ENCODE measurements at regions not wholly inside any gene's neighbourhood (a gene's known extent, or its start where the extent isn't known, plus 50 kb on each side); places are given as distances from the start of the nearest gene placed in this dataset.
"Not testable (repeated sequence)": the region's sequence is repeated elsewhere in the genome, so short reads cannot be mapped to it uniquely, and the experiment has no call there.

DNA sequence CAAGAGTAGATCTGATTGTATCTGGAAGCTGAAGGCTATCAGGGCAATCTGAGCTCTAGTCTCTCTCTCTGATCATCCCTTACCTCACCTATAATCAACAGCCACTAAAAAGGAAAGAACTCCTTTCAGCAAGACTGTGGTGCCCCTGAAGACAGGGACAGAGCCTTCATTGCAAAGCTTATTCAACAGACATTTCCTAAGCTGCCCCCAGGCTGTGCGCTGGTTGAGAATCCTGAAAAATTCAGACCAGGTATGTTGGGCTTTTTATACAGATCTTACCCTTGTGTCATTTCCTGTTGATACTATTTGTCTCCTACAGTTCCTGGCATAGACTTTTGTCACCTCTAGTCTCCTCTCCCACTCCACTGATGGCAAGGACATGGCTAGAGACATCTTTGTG, 63.3 kb upstream of the PLA2G4A start:
- intact Hi-C loops (cut with DNase I), result no loop called here
- DNase-seq (no peak), FAIRE-seq (no peak), ATAC-seq (no peak)
- Histone ChIP-seq H3K9me3 (no peaks in the 10 kb centered on the region), H3K27me3 (no peaks in the 10 kb centered on the region), H3K27ac (no peak overlapping the region), H3K4me3 (no peak overlapping the region), H3K4me1 (no peaks in the 10 kb centered on the region), H3K36me3 (no peaks in the 10 kb centered on the region)
- WGBS, 2 donors, result 90 to 100% methylated on average over 1 of the region's 1 CpG
- TF ChIP-seq, protein P1, sequence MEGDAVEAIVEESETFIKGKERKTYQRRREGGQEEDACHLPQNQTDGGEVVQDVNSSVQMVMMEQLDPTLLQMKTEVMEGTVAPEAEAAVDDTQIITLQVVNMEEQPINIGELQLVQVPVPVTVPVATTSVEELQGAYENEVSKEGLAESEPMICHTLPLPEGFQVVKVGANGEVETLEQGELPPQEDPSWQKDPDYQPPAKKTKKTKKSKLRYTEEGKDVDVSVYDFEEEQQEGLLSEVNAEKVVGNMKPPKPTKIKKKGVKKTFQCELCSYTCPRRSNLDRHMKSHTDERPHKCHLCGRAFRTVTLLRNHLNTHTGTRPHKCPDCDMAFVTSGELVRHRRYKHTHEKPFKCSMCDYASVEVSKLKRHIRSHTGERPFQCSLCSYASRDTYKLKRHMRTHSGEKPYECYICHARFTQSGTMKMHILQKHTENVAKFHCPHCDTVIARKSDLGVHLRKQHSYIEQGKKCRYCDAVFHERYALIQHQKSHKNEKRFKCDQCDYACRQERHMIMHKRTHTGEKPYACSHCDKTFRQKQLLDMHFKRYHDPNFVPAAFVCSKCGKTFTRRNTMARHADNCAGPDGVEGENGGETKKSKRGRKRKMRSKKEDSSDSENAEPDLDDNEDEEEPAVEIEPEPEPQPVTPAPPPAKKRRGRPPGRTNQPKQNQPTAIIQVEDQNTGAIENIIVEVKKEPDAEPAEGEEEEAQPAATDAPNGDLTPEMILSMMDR (IDR thresholded peaks at IDR 0.05), result no peak

DNA sequence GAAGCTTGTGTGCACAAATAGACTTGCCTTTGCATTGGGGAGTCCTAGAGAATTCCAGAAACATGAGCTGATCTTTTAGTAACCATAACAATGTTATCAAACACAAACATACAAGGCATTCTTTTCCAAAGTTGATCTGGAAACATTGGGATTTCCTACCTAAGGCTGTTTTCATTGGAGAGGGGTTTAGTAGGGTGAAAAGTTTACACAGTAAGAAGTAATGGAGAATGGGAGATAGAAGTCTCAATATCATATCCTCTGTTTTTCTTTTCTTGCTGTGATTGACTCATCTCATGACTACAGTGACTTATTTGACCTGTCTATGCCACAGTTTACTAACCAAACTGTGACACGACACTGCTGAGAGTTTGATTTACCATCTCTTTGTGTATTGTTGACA, 65.6 kb upstream of the PLA2G4A start:
- 36 to 43% methylated on average over 1 of the region's 1 CpG for WGBS, 2 donors
- Histone ChIP-seq H3K27ac (no peak overlapping the region), H3K27me3 (no peaks in the 10 kb centered on the region), H3K4me1 (no peaks in the 10 kb centered on the region), H3K4me3 (no peak overlapping the region), H3K9me3 (no peaks in the 10 kb centered on the region), H3K36me3 (no peaks in the 10 kb centered on the region)
- FAIRE-seq (no peak), DNase-seq (no peak), ATAC-seq (peak in 1 of 4 donors; percentile 52)
- intact Hi-C loops (cut with DNase I), result no loop called here
- TF ChIP-seq, protein P1 (IDR thresholded peaks at IDR 0.05), result no peak

DNA sequence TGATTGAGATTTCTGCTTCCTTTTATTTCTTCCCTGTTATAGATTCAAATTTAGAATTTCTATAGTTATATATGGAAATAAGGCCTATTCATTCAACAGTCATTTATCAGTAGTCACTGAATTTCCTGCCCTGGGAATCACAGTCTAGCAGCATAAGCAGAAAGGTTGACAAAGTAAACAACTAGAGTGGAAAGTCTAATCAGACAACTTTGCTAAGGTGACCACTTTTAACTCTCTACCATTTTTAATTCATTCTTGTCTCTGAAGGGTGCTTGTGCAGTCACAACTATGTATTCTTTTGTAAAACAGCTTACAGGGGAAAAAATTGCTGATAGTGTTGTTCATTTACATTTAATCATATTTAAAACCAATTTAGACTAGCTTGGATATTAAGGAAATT, 66.1 kb upstream of the PLA2G4A start:
- FAIRE-seq (no peak), ATAC-seq (peak in 2 of 4 donors; percentile 38 to 56)
- intact Hi-C loops (cut with DNase I), result no loop called here

DNA sequence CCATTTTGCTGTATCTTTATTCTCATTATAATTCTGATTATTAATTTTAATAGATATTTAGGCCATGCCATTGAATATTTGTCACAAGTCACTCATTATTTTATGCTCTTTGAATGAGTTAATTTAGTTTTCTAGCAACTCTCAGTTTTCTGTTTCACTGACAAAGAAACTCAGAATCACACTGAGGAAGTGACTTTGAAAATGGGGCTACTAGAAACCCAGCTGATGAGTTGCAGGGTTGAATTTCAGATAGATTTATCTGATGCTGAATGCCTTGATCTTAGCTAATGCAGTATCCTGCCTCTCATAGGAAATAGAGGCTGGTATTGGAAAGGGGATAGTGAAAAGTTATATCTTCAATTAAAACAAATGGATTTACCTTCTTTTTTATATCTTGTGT, 67.4 kb upstream of the PLA2G4A start:
- Histone ChIP-seq H3K9me3 (no peaks in the 10 kb centered on the region), H3K36me3 (no peaks in the 10 kb centered on the region), H3K4me1 (no peaks in the 10 kb centered on the region), H3K27ac (no peak overlapping the region), H3K4me3 (no peak overlapping the region), H3K27me3 (no peaks in the 10 kb centered on the region)
- intact Hi-C loops (cut with DNase I), result no loop called here
- DNase-seq (no peak), ATAC-seq (no peak), FAIRE-seq (no peak)
- TF ChIP-seq, protein P1 (IDR thresholded peaks at IDR 0.05), result no peak

More for the DNA sequence above, 66.1 kb upstream of the PLA2G4A start:
- TF ChIP-seq, protein P1 (IDR thresholded peaks at IDR 0.05), result no peak
- Histone ChIP-seq H3K4me3 (no peak overlapping the region), H3K27ac (no peak overlapping the region), H3K4me1 (no peaks in the 10 kb centered on the region), H3K36me3 (no peaks in the 10 kb centered on the region), H3K9me3 (no peaks in the 10 kb centered on the region), H3K27me3 (no peaks in the 10 kb centered on the region)
- DNase-seq, result no peak

DNA sequence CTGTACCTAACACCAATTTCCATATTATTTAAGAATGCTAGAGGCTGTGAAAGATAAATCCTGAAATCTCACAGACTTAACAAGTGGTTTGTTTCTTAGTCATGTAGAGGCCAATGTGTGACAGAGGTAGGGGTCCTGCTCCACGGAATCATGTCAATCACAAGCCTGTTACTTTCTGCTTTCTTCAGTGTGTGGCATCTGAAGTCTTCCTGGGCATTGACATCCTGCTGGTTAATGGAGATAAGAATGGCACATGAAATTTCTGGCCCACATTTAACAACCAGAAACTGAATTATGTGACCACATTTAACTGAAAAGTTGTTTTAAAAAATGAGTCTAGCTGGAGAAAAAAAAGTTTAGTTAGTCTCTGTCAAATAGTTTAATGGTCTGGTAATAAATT, 68.3 kb upstream of the PLA2G4A start:
- no peak for DNase-seq
- ATAC-seq, result no peak
- no peaks in the 10 kb centered on the region for H3K36me3 ChIP-seq
- H3K9me3 ChIP-seq, result no peaks in the 10 kb centered on the region
- 51 to 59% methylated on average over 1 of the region's 1 CpG for WGBS, 2 donors
- H3K27ac ChIP-seq, result no peak overlapping the region
- no peak for FAIRE-seq
- intact Hi-C loops (cut with DNase I), result no loop called here
- H3K4me3 ChIP-seq, result no peak overlapping the region
- H3K27me3 ChIP-seq, result no peaks in the 10 kb centered on the region
- H3K4me1 ChIP-seq, result no peaks in the 10 kb centered on the region
- TF ChIP-seq, protein P1 (IDR thresholded peaks at IDR 0.05), result no peak

DNA sequence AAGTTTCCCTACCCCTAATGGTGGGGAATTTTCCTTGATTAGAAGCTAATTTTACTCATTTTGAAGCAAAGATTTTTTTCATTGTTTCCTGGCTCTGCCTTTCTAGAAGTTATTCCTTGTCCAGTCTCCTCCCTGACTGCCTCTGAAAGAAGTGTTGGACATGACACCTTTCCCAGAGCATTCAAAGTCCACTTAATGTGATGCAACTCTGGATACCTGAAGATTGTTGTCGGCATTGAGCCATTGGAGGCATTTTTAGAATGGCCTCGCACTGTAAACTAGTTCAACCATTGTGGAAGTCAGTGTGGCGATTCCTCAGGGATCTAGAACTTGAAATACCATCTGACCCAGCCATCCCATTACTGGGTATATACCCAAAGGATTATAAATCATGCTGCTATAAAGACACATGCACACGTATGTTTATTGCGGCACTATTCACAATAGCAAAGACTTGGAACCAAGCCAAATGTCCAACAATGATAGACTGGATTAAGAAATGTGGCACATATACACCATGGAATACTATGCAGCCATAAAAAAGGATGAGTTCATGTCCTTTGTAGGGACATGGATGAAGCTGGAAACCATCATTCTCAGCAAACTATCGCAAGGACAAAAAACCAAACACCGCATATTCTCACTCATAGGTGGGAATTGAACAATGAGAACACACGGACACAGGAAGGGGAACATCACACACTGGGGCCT, 69.7 kb upstream of the PLA2G4A start:
- 80 to 92% methylated on average over 5 of the region's 8 CpGs for WGBS, 2 donors
- H3K9me3 ChIP-seq; DNase-seq; intact Hi-C loops (cut with DNase I); FAIRE-seq; H3K4me3 ChIP-seq; H3K36me3 ChIP-seq; ATAC-seq; H3K27me3 ChIP-seq; H3K4me1 ChIP-seq; H3K27ac ChIP-seq: not testable (repeated sequence)
